Bronchial epithelial cell (primary cell): ENCODE measurements at regions not wholly inside any gene's neighbourhood (a gene's known extent, or its start where the extent isn't known, plus 50 kb on each side); places are given as distances from the start of the nearest gene placed in this dataset.

Experiments
- DNase-seq: peaks from one replicate; pipeline ENCODE4 v3.0.0-alpha.2; 2010; ENCODE audit warnings: low read depth
- FAIRE-seq: peaks from 2 replicates; lab custom pipeline; 2011; peaks lifted over from hg19 to GRCh38; lab: Jason Lieb, UNC
- H3K27me3 ChIP-seq: 2 replicates; pipeline ENCODE4 v1.5.1; 2011; ENCODE audit warnings: low read length; ENCODE audit not compliant: control insufficient read depth, insufficient read depth
- H3K36me3 ChIP-seq: 2 replicates; pipeline ENCODE4 v1.5.1; 2011; ENCODE audit warnings: low read length; ENCODE audit not compliant: control insufficient read depth, insufficient read depth
- H3K4me3 ChIP-seq: 2 replicates; pipeline ENCODE4 v1.5.1; 2011; ENCODE audit warnings: mild to moderate bottlenecking, low read depth, low read length, control low read depth
- CTCF ChIP-seq: IDR thresholded peaks from 2 replicates; pipeline ENCODE4 v1.5.1; 2011; ENCODE audit warnings: mild to moderate bottlenecking, moderate library complexity, low read length, control low read depth, inconsistent platforms; ENCODE audit not compliant: insufficient read depth, severe bottlenecking

GRCh38 chr1:239483391-239483790, 97.0 kb downstream of the CHRM3 start:
- no peak for FAIRE-seq
- H3K27me3 ChIP-seq = no peaks in the 10 kb centered on the region

GRCh38 chr1:239493811-239494414, 107.5 kb downstream of the CHRM3 start:
- Histone ChIP-seq H3K27me3 (no peaks in the 10 kb centered on the region), H3K36me3 (no peaks in the 10 kb centered on the region), H3K4me3 (no peak overlapping the region)
- DNase-seq = peak; percentile 4
- no peak for TF ChIP-seq CTCF
- no peak for FAIRE-seq

More at GRCh38 chr1:239483391-239483790, 97.0 kb downstream of the CHRM3 start:
- H3K36me3 ChIP-seq = no peaks in the 10 kb centered on the region
- TF ChIP-seq CTCF = no peak
- no peak for DNase-seq
- no peak overlapping the region for H3K4me3 ChIP-seq

- Histone ChIP-seq H3K4me3 (no peak overlapping the region), H3K36me3 (no peaks in the 10 kb centered on the region), H3K27me3 (no peaks in the 10 kb centered on the region)
- no peak for TF ChIP-seq CTCF
- no peak for DNase-seq
- FAIRE-seq = no peak
Observed at GRCh38 chr1:239505094-239505493, 118.7 kb downstream of the CHRM3 start.

- Histone ChIP-seq H3K4me3 (no peak overlapping the region), H3K36me3 (no peaks in the 10 kb centered on the region), H3K27me3 (no peaks in the 10 kb centered on the region)
- TF ChIP-seq CTCF = no peak
- DNase-seq (no peak), FAIRE-seq (no peak)
Observed at GRCh38 chr1:239507826-239508225, 121.5 kb downstream of the CHRM3 start.

- TF ChIP-seq CTCF = no peak
- no peak overlapping the region for H3K4me3 ChIP-seq
- no peak for FAIRE-seq
- no peaks in the 10 kb centered on the region for H3K36me3 ChIP-seq
- DNase-seq = no peak
- H3K27me3 ChIP-seq = no peaks in the 10 kb centered on the region
Observed at GRCh38 chr1:239511875-239512274, 125.5 kb downstream of the CHRM3 start.

- Histone ChIP-seq H3K27me3 (no peaks in the 10 kb centered on the region), H3K36me3 (no peaks in the 10 kb centered on the region), H3K4me3 (no peak overlapping the region)
- FAIRE-seq (no peak), DNase-seq (no peak)
- TF ChIP-seq CTCF = no peak
Observed at GRCh38 chr1:239516579-239516978, 130.2 kb downstream of the CHRM3 start.
